ENCODE measurements at regions not wholly inside any gene's neighbourhood (a gene's known extent, or its start where the extent isn't known, plus 50 kb on each side); places are given as distances from the start of the nearest gene placed in this dataset.
"Not testable (repeated sequence)": the region's sequence is repeated elsewhere in the genome, so short reads cannot be mapped to it uniquely, and the experiment has no call there.

GRCh38 chr13:59038824-59039223 lies 1124.9 kb downstream of the DIAPH3 start:
- TF ChIP-seq CTCF (IDR thresholded peaks at IDR 0.05): no peak
- DNase-seq (ENCODE audit: low spot score): no peak
- no peak for ATAC-seq (ENCODE audit: low FRiP score)

GRCh38 chr13:59043016-59043415 lies 1120.7 kb downstream of the DIAPH3 start:
- DNase-seq (ENCODE audit: low spot score): no peak
- no peak for ATAC-seq (ENCODE audit: low FRiP score)
- no peak for TF ChIP-seq CTCF (IDR thresholded peaks at IDR 0.05)

- ATAC-seq (ENCODE audit: low FRiP score): no peak
- DNase-seq (ENCODE audit: low spot score): no peak
- no peak for TF ChIP-seq CTCF (IDR thresholded peaks at IDR 0.05)
These were observed 1116.2 kb downstream of the DIAPH3 start for GRCh38 chr13:59047546-59047945.

GRCh38 chr13:59061621-59062020 lies 1102.1 kb downstream of the DIAPH3 start:
- ATAC-seq (ENCODE audit: low FRiP score) (no peak), DNase-seq (ENCODE audit: low spot score) (no peak)
- no peak for TF ChIP-seq CTCF (IDR thresholded peaks at IDR 0.05)

- DNase-seq (ENCODE audit: low spot score) (no peak), ATAC-seq (ENCODE audit: low FRiP score) (no peak)
- TF ChIP-seq CTCF (IDR thresholded peaks at IDR 0.05): no peak
These were observed 1099.7 kb downstream of the DIAPH3 start for GRCh38 chr13:59064042-59064441.

GRCh38 chr13:59076386-59076785 lies 1087.3 kb downstream of the DIAPH3 start:
- not testable (repeated sequence) for ATAC-seq (ENCODE audit: low FRiP score); DNase-seq (ENCODE audit: low spot score)

GRCh38 chr13:59086147-59086546 lies 1077.6 kb downstream of the DIAPH3 start:
- ATAC-seq (ENCODE audit: low FRiP score) (no peak), DNase-seq (ENCODE audit: low spot score) (no peak)
- TF ChIP-seq CTCF (IDR thresholded peaks at IDR 0.05): no peak

GRCh38 chr13:59088716-59089115 lies 1075.0 kb downstream of the DIAPH3 start:
- no peak for ATAC-seq (ENCODE audit: low FRiP score)
- no peak for DNase-seq (ENCODE audit: low spot score)

More at GRCh38 chr13:59088716-59089115, 1075.0 kb downstream of the DIAPH3 start:
- TF ChIP-seq CTCF (IDR thresholded peaks at IDR 0.05): no peak
